NCI-H2081 treated with DMSO at 0.1 percent for 48 hours (cell line): ENCODE measurements at regions not wholly inside any gene's neighbourhood (a gene's known extent, or its start where the extent isn't known, plus 50 kb on each side); places are given as distances from the start of the nearest gene placed in this dataset.
"Not testable (repeated sequence)": the region's sequence is repeated elsewhere in the genome, so short reads cannot be mapped to it uniquely, and the experiment has no call there.

Experiments
- DNase-seq: peaks from one replicate; lab custom pipeline; 2025; lab: John Stamatoyannopoulos, UW

DNA sequence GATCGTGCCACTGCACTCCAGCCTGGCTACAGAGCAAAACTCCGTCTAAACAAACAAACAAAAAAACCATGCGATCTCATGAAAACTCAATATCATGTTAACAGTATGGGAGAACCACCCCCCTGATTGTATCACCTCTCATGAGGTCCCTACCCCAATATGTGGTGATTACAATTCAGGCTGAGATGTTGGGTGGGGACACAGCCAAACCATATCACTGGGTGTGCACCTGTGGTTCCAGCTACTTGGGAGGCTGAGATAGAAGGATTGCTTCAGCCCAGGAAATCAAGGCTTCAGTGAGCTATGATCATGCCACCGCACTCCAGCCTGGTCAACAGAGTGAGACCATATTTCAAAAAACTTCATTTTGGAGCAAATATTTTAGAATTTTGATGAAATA is 1094.7 kb upstream of the CDH8 start:
- no peak for DNase-seq

DNA sequence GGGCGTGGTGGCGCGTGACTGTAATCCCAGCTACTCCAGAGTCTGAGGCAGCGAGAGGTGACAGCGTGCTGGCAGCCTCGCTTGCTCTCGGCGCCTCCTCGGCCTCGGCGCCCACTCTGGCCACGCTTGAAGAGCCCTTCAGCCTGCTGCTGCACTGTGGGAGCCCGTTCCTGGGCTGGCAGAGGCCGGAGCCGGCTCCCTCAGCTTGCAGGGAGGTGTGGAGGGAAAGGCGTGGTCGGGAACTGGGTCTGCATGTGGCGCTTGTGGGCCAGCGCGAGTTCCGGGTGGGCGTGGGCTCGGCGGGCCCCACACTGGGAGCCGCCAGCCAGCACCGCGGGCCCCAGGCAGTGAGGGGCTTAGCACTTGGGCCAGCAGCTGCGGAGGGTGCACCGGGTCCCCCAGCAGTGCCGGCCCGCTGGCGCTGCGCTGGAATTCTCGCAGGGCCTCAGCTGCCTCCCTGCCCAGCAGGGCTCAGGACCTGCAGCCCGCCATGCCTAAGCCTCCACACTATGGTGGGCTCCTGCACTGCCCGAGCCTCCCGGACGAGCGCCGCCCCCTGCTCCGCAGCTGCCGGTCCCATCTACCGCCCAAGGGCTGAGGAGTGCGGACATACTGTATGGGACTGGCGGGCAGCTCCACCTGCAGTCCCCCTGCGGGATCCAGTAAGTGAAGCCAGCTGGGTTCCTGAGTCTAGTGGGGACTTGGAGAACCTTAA is 1093.3 kb upstream of the CDH8 start:
- no peak for DNase-seq

DNA sequence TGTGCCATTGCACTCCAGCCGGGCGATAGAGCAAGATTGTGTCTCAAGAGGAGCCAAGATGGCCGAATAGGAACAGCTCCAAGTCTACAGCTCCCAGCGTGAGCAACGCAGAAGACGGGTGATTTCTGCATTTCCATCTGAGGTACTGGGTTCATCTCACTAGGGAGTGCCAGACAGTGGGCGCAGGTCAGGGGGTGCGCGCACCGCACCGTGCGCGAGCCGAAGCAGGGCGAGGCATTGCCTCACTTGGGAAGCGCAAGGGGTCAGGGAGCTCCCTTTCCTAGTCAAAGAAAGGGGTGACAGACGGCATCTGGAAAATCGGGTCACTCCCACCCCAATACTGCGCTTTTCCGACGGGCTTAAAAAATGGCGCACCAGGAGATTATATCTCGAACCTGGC is 1083.7 kb upstream of the CDH8 start:
- not testable (repeated sequence) for DNase-seq

DNA sequence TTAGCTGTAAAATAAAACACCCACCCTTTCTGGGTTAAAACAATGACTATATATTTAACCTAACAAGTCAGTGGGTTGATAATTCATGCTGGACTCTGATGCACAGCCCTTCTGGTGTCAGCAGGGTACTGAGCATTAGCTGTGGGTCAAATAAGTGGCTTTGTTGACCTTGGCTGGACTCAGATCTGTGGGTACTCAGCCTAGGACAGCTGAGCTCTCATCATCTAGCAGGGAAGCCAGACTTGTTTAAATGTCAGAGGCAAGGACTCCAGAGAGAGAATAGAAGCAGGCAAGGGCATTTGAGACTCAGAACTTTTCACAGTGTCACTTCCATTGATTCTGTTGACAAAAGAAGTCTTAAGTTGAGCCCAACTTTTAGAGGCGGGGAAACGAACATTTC is 1063.8 kb upstream of the CDH8 start:
- DNase-seq, result no peak

DNA sequence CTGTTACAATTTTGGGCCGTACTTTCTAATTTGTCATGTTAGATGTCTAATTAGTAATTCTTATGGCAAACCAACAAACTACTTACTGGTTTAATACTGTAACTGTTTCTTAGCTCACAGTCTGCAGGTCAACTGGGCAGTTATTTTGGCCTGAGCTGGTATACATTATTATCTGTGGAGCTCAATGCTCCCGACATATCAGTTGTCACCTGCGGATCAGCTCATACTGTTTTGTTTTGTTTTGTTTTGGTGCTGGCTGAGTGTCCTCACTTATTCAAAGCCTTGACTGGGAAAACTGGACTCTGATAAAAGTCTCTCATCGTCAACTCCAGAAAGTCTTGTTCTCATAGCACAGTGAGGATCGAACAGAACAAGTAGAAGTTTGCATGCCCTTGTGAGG is 1060.6 kb upstream of the CDH8 start:
- DNase-seq, result no peak

DNA sequence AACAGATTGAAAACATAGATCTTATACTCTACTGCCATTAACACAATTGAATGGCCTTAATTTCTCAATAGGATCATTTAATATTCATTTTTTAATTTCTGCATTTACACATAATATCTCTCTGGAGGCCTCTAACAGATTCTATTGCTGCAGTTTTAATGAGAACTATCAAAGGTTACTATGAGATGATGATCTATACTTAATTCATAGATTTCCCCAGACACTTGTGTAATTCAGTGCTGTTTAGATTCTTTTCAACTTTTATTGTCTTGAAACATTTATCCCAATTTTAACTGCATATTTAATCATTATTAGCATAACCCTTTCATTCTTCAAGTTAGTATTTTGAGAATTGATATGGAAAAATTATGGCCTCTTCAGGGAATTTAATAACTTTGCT is 1056.5 kb upstream of the CDH8 start:
- DNase-seq, result no peak

DNA sequence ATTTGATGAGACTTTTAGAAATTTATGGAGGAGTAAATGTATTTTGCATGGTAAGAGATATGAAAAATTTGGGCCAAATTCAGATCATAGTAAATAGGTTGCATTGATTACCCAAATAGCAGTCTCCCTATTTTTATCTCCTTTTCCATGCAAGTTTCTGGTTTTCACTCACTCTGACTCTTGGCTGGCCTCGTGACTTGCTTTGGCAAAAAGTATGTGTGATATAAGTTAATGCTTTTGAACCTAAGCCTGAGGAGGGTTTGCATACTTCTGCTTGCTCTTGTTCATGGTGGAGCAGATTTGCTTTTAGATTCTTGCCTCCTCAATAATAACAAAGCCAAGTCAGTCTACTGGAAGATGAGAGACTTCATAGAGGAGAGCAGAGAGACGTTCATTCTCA is 1045.9 kb upstream of the CDH8 start:
- no peak for DNase-seq

DNA sequence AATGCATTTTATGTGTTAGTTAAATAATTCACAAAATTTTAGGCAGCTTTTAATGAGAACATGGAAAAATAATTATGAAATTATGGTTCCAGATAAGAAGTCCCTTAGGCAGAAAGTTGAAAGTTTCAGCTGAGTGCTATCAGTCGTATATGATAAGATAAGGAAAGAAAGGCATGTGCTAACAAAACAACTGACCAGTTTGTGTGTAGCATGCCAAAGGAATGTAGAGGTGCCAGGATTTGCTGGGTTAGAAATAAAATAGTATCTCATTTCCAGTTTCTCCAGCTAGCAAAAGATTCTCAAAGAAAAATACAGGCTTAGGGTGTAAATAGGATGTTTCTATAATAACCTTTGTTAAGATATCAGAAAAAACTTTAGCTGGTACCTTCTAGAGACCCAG is 1044.5 kb upstream of the CDH8 start:
- no peak for DNase-seq

DNA sequence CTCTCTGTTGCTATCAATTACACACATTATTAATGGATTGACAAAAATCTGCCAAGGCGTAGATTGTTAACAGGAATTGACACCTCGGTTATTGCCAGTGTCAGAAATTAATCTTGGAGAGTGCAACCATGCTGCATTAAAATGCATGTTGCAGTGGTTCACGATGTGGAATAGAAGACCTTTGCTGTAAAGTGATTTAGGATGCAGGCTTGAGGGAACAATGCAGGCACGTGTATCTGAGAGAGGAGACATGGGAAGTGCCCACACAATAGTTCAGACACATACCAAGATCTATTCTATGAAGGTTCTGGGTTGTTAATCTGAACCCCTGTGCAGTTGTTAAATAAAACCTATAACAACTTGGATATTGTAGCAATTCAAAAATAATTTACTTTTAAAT is 1032.8 kb upstream of the CDH8 start:
- DNase-seq, result no peak

DNA sequence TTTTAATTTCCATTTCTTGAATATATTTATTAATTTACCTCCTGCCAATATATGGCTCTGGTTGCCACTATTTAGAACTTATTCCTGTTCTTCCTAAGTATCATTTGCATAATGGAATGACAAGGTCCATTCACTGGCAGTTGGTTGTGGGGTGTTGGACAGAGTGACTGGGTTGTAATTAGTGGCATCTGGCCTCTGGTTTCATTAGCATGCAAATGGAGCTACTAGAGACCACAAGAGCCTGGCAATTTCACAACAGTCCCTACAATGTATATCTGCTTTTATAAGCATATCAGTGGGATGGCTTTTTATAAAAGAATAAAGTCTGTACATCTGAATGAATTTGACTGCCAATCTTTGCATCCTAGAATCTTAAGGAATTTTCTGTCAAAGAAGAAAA is 1030.9 kb upstream of the CDH8 start:
- DNase-seq, result no peak

DNA sequence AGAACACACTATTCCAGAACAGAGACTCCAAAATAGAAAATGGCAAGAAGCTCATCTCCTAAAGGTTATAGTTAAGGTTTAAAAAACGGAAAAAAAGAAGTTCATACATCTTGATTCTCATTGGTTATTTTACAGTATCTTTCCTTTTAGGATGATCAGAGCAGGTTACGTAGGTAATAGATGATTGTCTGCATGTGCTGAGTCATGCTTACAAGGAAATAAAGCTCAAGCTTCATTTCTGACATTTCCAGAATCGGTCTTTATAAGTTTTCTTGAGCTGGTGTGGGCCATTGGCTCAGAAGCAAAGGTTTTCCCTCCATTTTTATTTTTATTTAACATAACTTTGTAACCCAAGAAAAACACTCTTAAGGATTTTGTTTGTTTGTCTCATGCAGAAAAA is 1030.3 kb upstream of the CDH8 start:
- no peak for DNase-seq

DNA sequence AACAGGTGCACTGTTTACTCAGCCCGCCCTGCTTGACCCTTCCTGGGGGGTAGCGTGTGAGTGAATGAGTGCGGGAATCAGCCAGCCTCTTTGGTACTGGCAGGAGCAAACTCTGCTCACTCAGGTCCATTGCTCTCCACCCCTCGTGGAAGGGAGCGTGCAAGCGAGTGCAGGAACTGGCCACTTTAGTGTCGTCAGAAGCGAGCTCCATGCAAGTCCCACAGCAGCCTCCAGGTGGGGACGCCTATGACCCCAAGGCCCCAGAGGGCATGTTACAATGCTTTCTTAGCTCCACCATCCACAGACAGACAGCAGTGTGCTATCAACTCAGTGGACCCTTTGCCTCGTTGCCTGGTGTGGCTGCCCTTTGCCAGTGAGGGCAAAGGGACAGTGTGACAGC is 1025.1 kb upstream of the CDH8 start:
- DNase-seq, result no peak

DNA sequence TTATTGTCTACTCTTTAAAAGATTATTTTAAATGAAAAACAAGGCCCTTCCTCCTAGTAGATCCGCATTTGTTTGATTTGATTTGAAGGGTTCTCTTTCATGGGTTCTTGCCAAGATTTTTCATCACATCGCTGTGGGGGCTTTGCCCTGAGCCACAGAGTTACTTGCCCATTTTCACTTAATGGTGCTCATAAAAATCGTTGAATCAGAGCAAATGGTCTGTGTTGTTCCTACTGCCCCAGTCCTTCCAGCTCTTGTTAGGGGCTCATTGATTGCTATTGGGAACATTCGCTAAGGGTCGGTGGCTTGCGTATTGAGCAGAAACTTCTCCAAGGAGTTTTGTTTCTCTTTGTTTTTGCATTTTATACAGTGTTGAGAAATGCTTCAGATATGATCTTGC is 1023.4 kb upstream of the CDH8 start:
- no peak for DNase-seq

DNA sequence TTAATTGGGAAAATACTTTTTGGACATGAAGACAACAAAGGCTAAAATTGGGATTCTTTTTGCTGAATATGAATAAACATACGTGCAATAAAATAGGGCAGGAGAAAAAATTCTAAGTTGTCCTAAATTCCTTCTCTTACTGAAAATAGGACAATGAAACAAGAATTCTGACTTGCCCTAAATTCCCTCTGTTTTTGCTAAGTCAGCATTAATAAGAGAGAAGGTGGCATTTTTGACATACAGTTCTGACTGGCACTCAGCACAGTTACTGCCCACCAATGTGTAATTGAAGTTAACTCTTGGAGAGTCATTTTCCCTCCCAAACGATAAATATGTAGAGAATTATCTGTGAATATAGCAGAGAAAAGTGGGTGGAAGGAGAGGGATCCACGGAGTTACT is 1021.1 kb upstream of the CDH8 start:
- DNase-seq, result no peak

DNA sequence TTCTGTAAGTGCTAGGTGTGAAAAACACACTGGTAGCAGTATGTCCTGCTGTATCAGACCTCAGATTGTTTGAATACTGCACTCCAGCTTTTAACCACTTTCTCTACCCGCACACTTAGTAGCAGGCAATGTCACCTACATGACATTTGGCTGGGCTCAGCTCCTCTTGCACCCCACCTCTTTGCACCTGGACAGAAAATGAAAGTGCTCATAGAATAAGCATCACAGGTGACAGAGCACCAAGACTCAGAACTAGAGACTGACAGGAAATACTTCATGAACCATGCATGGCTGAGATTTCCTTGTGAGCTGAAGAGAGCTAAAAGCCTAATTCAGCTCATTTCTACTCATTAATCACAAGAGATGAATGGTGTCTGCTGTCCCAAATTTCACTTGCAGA is 1014.2 kb upstream of the CDH8 start:
- DNase-seq, result no peak

DNA sequence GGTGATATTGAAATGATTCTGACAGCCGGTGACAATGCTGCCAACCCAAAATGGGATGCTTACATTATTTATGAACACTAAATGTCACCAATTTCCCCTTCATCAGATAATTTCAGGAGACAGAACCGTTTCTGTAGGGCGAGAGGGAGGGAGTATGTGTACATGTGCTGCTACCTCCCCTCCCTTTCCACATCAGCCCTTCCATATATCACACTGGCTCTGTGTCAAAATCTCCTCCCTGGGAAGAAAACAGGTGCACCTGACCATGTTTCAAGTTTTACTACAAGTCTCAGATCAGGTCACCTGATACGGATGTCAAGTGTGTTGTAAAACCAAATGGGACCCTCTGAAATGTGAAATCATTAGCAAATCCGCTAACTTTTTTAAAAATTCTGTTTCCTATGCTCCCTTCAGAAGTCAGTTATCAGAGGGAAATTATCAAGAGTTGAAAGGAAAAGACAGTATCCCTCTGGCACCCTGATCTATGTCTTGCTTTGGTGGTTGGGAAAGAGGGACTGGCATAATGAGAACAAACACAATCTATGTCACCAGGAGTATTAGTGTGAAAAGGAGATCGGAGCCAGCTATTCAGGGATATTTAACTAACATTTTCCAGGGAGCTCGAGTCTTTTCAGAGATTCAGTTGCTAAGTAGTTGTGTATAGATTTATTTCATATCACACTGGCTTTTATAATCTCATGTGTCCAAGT is 1002.3 kb upstream of the CDH8 start:
- DNase-seq, result no peak

DNA sequence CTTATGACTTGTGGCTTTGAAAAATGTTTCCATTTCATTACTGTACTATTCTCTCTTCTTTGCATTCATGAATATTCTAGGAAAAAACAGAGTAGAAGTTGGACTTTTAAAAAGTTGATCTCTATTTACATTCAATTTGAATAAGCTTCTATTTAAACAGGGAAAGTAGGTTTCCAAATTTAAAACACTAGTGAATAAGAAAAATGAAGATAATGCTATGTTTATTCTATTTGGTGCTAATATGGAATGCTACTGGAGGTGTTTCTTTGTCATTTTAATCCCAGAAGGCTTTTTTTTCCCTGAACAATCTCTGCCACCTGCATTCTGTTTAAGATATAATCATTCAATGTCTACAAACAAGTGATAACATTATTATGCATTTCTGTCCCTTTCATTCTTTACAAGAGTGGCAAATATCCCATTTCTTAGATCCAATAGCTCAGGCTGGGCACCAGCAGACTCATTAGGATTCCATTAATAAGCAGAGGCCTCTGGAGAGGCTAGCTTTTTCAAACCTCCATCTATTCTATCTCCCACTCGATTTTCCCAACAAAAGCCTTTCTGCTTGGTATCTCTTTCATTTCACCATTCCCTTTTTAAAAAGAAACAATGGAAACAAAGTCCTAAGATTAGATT is 1001.6 kb upstream of the CDH8 start:
- DNase-seq, result no peak

DNA sequence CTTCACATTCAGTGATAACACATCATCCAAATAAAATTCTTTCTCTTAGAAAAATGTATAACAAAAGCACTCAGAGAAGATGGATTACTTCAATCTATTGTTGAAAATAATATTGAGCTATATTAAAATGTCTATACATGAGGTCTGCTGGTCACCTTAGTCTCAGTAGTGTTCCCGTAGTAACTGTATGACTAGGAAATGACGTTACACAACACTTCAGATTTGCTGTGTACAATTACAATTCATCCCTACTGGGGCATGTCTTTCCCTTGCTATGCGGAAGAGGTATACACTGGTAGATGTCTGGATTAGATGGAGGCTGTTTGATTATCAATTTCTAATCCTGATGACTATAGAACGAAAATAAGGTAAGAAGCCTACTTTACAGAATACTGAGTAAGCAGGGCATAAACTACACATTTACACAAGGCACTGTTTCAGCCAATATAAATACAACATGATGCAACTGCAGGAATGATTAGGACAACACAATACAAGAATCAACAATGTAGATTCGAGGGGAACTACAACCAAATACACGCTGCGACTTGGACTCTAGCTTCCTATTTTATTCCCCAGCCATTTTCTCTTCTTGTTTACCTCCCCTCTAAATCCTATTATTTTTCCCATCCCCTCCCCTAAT is 982.5 kb upstream of the CDH8 start:
- DNase-seq, result no peak

DNA sequence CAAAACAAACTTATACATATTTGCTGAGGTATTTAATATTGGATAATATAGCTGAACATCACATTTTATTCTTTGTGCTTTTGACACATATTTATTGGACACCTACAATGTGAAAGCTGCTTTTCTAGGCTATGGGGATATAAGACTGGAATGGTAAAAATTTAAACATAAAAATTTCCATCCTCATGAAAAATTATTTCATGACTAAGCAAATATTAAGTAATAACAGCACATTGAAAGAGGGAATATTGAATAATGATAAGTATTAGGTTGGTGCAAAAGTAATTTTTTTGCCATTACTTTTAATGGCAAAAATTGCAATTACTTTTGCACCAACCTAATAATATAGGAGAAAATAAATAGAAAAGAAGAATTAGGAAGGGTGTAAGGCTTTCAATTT is 972.5 kb upstream of the CDH8 start:
- no peak for DNase-seq

DNA sequence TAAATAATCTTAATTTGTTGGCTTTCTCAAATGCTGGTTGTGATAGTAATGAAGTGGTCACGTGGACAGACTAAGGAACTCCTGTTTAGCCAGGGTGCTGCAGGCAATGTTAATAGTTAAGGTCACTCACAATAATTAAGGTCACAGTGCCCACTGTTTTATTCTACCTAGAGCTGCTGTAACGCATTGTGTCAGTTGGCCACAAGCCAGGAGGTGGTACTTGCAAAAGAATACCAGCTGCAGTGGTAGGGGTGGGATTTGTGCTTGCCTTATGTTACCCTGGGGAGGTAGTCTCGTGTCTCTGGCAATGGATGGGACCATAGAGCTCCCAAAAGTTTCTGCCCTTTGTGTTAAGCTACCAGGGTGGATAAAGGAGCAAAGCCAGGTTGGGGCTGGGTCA is 969.1 kb upstream of the CDH8 start:
- no peak for DNase-seq

DNA sequence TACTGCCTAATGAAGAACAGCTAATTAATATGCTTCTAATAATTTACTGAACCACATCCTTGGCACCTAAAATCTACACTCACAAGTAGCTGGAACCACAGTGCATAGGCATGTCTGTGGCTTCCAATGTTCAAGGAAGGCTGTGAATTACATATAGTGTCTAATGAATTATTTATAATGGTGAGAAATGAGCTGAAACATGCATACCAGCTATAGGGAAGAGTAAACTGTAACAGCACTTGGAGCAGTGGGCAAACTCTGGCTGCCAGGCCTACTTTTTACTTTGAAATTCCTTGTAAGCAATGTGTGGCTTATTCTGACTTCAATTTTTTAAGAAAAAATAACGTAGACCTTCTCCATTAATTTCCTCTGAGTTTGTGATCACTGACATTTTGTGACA is 953.2 kb upstream of the CDH8 start:
- DNase-seq, result no peak

DNA sequence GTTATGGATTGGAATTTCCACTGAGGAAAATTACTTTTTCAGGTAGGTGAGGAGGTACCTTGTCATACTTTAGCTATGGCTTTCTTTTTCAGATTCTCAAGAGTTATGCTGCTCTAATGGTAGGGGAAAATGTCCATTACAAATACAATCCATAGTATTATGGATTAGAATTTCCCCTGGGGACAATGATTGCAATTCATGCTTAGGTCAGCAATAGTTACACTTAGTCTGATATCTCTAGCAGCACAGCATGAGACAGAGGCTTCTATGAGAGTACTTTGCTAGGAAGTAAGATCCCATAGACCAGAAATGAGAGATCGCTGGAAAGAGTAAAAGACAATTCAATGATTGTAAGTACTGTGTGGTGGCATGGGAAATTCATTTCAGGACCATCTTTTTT is 949.5 kb upstream of the CDH8 start:
- no peak for DNase-seq

DNA sequence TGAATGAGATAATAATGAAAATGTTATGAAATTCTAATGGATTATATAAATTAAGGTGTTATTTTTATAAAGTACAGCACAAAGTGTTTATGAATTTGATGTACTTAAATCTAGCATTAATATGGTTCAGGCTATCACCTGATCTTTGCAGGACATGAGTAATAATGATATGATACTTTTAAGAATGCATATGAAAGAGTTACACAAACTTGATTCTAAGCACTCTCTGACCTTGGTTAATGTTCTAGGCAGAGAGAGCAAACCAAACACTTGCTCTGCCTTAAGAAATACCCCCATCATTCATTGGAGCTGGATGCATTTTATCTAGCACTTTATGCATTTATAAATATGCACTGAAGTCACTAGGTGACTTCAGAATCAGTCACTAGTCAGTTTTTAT is 942.2 kb upstream of the CDH8 start:
- no peak for DNase-seq
